ENCODE measurements at regions not wholly inside any gene's neighbourhood (a gene's known extent, or its start where the extent isn't known, plus 50 kb on each side); places are given as distances from the start of the nearest gene placed in this dataset.

DNA sequence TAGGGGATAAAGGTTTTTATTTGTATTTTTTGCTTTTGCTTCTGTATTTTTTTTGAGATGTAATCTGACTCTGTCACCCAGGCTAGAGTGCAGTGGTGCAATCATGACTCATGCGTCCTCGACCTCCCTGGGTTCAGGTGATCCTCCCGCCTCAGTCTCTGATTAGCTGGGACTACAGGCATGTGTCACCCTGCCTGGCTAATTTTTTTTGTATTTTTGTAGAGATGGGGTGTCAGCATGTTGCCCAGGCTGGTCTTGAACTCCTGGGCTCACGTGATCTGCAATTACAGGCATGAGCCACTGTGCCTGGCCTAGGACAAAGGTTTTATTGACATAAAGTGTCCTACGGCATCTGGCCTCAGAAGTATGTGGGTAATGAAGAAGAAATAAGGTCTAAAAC, 297.1 kb upstream of the C9orf72 start:
- H2AFZ ChIP-seq (ENCODE audit: low read depth, low read length): no peak overlapping the region
- no peaks in the 10 kb centered on the region for H3K79me2 ChIP-seq (ENCODE audit: control insufficient read depth, insufficient read depth, low read length)
- no peak overlapping the region for H3K4me3 ChIP-seq
- ATAC-seq (no peak), FAIRE-seq (no peak), DNase-seq (ENCODE audit: extremely low read depth in 1 of 4, low spot score in 3 of 4) (peak in 1 of 4 experiments; percentile 0)
- H3K27me3 ChIP-seq (ENCODE audit: control insufficient read depth in 2 of 2, insufficient read depth in 2 of 2, low read length in 2 of 2): no peaks in the 10 kb centered on the region
- no peaks in the 10 kb centered on the region for H3K9me1 ChIP-seq (ENCODE audit: control insufficient read depth, insufficient read depth, low read length)
- no peaks in the 10 kb centered on the region for H3K36me3 ChIP-seq (ENCODE audit: control insufficient read depth, insufficient read depth, low read length)
- ChIA-PET CTCF (ENCODE audit: low intra/inter-chr PET ratio) (no interaction called here), POLR2A (no interaction called here)
- BruUV-seq (replicated peaks): no TSS peak
- 0% methylated on average over 3 of the region's 5 CpGs for WGBS (ENCODE audit: insufficient coverage, low coverage, missing lambda C conversion rate)
- intact Hi-C loops (cut with micrococcal nuclease): no loop called here
- no peak overlapping the region for H3K9ac ChIP-seq (ENCODE audit: insufficient read depth in 1 of 2, low read depth in 2 of 2, low read length in 2 of 2)
- no peaks in the 10 kb centered on the region for H3K9me3 ChIP-seq (replicated peaks; ENCODE audit: control insufficient read depth, insufficient read depth, low read depth, low read length)
- no peaks in the 10 kb centered on the region for H4K20me1 ChIP-seq (replicated peaks; ENCODE audit: control insufficient read depth, insufficient read depth, low read length)
- no peak overlapping the region for H3K4me2 ChIP-seq (ENCODE audit: insufficient read depth, low read length)
- in situ Hi-C loops (cut with MboI): no loop called here
- H3K4me1 ChIP-seq (replicated peaks in 1 of 2; ENCODE audit: control insufficient read depth in 2 of 2, insufficient read depth in 2 of 2, low read length in 2 of 2): no peaks in the 10 kb centered on the region
- H3K27ac ChIP-seq (ENCODE audit: extremely low read depth, low read depth, low read length): no peak overlapping the region
- TF ChIP-seq RBFOX2 (IDR thresholded peaks at IDR 0.05; ENCODE audit: low read depth, low read length) (no peak), ELF2 (CRISPR knock-in tag; IDR thresholded peaks at IDR 0.05) (no peak), DPF2 (IDR thresholded peaks at IDR 0.05) (no peak), FOSL1 (tag; conservative IDR thresholded peaks at IDR 0.05) (0 out of 2 replicates have a peak, but pooled peaks have one; percentile 23), PURB (CRISPR knock-in tag; IDR thresholded peaks at IDR 0.05; ENCODE audit: low read depth) (no peak), DMBX1 (CRISPR knock-in tag; IDR thresholded peaks at IDR 0.05; ENCODE audit: borderline replicate concordance) (no peak), RFX5 (IDR thresholded peaks at IDR 0.05; ENCODE audit: low read depth, low read length) (no peak), POLR3A (IDR thresholded peaks at IDR 0.05; ENCODE audit: borderline replicate concordance, extremely low read depth, insufficient read depth, insufficient read length) (no peak), SREBF1 (IDR thresholded peaks at IDR 0.05; ENCODE audit: borderline replicate concordance, low read depth, low read length) (no peak), XRCC5 (IDR thresholded peaks at IDR 0.05; ENCODE audit: low read depth, low read length) (no peak), BRD4 (IDR thresholded peaks at IDR 0.05) (no peak), ZKSCAN8 (CRISPR knock-in tag; IDR thresholded peaks at IDR 0.05) (no peak), SRF (CRISPR knock-in tag; IDR thresholded peaks at IDR 0.05) (no peak)
- TF ChIP-seq, protein P1, sequence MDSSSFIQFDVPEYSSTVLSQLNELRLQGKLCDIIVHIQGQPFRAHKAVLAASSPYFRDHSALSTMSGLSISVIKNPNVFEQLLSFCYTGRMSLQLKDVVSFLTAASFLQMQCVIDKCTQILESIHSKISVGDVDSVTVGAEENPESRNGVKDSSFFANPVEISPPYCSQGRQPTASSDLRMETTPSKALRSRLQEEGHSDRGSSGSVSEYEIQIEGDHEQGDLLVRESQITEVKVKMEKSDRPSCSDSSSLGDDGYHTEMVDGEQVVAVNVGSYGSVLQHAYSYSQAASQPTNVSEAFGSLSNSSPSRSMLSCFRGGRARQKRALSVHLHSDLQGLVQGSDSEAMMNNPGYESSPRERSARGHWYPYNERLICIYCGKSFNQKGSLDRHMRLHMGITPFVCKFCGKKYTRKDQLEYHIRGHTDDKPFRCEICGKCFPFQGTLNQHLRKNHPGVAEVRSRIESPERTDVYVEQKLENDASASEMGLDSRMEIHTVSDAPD (CRISPR knock-in tag; IDR thresholded peaks at IDR 0.05): no peak
- TF ChIP-seq, protein P2, sequence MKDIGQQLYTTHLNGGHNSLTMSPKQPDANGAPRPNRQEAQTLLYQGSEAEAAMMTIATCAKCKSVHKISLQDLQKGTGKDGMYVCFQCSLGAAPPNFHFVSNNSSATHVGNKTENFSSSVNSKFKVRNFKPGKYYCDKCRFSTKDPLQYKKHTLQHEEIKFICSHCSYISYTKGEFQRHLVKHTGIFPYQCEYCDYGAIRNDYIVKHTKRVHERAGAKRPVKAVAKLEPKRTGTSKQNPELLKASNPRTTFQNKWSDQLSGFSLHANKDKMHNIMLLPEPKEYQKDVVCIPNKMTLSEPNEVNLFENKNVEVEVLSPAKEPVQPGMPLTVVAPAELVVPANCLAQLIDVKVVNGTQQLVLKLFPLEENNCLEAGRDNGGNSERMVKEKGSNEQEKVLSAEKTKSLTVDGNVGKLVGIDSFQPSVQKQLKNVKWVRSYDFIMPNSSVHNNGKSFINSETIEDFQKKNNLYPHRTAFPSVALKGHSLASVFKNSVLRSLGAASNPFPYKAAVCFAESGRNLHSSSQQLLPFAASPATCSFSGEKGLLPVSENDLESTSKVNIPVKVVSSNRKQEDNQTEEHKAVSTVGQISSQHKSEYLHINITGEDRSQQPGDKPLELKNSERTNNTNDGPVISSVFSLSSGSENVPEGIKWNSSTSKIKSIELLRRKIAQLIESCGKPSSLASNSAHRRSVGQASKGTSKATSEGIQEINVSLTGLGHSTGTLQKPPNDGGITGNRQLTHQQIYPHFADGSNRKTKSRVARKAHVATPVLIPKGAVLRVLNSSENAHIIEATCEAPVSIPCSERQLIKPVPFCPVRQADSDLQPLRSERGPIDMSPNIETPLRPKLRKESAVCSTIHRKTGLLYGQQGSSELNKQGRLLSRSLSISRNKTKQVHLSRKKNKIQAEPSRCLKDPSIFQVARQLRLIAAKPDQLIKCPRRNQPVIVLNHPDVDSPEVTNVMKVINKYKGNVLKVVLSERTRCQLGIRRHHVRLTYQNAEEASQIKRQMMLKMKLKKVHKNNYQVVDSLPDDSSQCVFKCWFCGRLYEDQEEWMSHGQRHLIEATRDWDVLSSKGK (CRISPR knock-in tag; IDR thresholded peaks at IDR 0.05): no peak
- TF ChIP-seq, protein P3, sequence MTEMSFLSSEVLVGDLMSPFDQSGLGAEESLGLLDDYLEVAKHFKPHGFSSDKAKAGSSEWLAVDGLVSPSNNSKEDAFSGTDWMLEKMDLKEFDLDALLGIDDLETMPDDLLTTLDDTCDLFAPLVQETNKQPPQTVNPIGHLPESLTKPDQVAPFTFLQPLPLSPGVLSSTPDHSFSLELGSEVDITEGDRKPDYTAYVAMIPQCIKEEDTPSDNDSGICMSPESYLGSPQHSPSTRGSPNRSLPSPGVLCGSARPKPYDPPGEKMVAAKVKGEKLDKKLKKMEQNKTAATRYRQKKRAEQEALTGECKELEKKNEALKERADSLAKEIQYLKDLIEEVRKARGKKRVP (CRISPR knock-in tag; IDR thresholded peaks at IDR 0.05): no peak
- TF ChIP-seq, protein P4, sequence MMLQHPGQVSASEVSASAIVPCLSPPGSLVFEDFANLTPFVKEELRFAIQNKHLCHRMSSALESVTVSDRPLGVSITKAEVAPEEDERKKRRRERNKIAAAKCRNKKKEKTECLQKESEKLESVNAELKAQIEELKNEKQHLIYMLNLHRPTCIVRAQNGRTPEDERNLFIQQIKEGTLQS (IDR thresholded peaks at IDR 0.05): peak; percentile 42; the same call in 1 of the 2 replicates
- TF ChIP-seq, protein P4 (CRISPR knock-in tag; conservative IDR thresholded peaks at IDR 0.05): no peak

Measured in K562 (cell line).